WTC11 (cell line): ENCODE measurements at regions not wholly inside any gene's neighbourhood (a gene's known extent, or its start where the extent isn't known, plus 50 kb on each side); places are given as distances from the start of the nearest gene placed in this dataset.

Source experiments
- FOXP4 ChIP-seq: sonication (generic); formaldehyde crosslinking; IDR thresholded peaks from 2 replicates; pipeline ENCODE4 v1.8.0; 2022; ENCODE audit warnings: mild to moderate bottlenecking, missing genetic modification reagents
- NR3C1 ChIP-seq: sonication (generic); formaldehyde crosslinking; conservative IDR thresholded peaks from 2 replicates; pipeline ENCODE4 v1.8.1; 2023; ENCODE audit warnings: low read depth, mild to moderate bottlenecking, missing genetic modification reagents
- TF ChIP-seq, protein P1 (sequence below): fragments of 200-600 bp; IDR thresholded peaks from 2 replicates; pipeline ENCODE4 v1.8.0; 2022; ENCODE audit warnings: antibody characterized with exemption

DNA sequence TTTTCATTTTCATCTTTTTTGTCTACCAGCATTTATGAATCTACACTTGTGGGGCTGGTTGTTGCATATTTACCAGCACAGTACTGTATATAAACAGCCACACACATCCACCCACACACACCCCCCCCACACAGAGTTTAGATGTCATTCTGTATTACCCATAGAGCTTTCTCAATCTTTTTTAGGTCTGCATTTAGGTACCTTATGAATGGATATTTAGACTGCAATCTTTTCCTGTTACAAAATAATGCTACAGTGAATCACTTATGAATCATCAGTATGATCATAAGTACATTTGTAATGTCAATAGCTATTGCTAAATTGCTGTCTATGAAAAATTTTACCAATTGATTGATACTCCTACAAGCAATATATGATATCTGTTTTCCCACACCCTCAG is 67.3 kb upstream of the STK38L start:
- TF ChIP-seq NR3C1 (no peak), FOXP4 (CRISPR knock-in tag) (no peak)
- TF ChIP-seq, protein P1, sequence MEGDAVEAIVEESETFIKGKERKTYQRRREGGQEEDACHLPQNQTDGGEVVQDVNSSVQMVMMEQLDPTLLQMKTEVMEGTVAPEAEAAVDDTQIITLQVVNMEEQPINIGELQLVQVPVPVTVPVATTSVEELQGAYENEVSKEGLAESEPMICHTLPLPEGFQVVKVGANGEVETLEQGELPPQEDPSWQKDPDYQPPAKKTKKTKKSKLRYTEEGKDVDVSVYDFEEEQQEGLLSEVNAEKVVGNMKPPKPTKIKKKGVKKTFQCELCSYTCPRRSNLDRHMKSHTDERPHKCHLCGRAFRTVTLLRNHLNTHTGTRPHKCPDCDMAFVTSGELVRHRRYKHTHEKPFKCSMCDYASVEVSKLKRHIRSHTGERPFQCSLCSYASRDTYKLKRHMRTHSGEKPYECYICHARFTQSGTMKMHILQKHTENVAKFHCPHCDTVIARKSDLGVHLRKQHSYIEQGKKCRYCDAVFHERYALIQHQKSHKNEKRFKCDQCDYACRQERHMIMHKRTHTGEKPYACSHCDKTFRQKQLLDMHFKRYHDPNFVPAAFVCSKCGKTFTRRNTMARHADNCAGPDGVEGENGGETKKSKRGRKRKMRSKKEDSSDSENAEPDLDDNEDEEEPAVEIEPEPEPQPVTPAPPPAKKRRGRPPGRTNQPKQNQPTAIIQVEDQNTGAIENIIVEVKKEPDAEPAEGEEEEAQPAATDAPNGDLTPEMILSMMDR: no peak
